ENCODE measurements at regions not wholly inside any gene's neighbourhood (a gene's known extent, or its start where the extent isn't known, plus 50 kb on each side); places are given as distances from the start of the nearest gene placed in this dataset.

DNA sequence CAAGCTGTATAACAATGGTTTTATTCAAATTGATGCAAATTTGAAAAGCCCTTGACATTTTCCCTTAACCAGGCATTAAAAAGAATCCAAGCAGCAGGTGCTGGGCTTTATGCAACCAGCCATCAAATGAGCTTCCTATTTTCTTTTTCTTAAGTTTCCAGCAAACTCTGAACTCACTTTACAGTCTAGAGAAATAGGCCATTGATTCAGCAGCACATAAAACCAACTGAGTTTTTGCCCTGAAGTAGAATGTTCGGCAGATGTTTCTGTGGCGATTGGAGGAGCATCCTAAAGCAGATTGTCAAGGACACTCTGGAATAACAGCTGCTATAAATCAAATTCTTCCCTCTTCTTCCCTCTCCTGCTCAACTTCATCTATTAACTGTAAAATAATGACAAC, 582.8 kb upstream of the CPEB2 start:
- TF ChIP-seq CTCF (IDR thresholded peaks at IDR 0.05; ENCODE audit: low read length) = no peak
- no peak for TF ChIP-seq EZH2 (optimal IDR thresholded peaks at IDR 0.05; ENCODE audit: low read depth, low read length)

All from MM.1S (cell line).